CD4-positive, alpha-beta T cell treated with Interleukin-17A for 4 hours (primary cell): ENCODE measurements at regions not wholly inside any gene's neighbourhood (a gene's known extent, or its start where the extent isn't known, plus 50 kb on each side); places are given as distances from the start of the nearest gene placed in this dataset.

ENCODE experiments used
- DNase-seq: peaks from one replicate; pipeline ENCODE4 v3.0.0-alpha.2; 2020; ENCODE audit warnings: mixed read lengths

GRCh38 chr6:40973304-40973703 is 65.7 kb downstream of the UNC5CL start:
- DNase-seq: no peak

GRCh38 chr6:40972814-40973213 is 66.2 kb downstream of the UNC5CL start:
- no peak for DNase-seq

- DNase-seq: no peak
Observed at GRCh38 chr6:40972190-40972589, 66.8 kb downstream of the UNC5CL start.

GRCh38 chr6:40968620-40969164 is 70.3 kb downstream of the UNC5CL start:
- no peak for DNase-seq

GRCh38 chr6:40966860-40967259 is 72.2 kb downstream of the UNC5CL start:
- DNase-seq: no peak

- no peak for DNase-seq
Observed at GRCh38 chr6:40965046-40965445, 74.0 kb downstream of the UNC5CL start.

- no peak for DNase-seq
Observed at GRCh38 chr6:40963019-40963418, 76.0 kb downstream of the UNC5CL start.

- DNase-seq: no peak
Observed at GRCh38 chr6:40962241-40962640, 76.8 kb downstream of the UNC5CL start.

GRCh38 chr6:40961831-40962230 is 77.2 kb downstream of the UNC5CL start:
- no peak for DNase-seq

GRCh38 chr6:40960742-40961430 is 78.1 kb downstream of the UNC5CL start:
- DNase-seq: no peak

- no peak for DNase-seq
Observed at GRCh38 chr6:40959781-40960327, 79.2 kb downstream of the UNC5CL start.

GRCh38 chr6:40958738-40959137 is 80.3 kb downstream of the UNC5CL start:
- no peak for DNase-seq

- no peak for DNase-seq
Observed at GRCh38 chr6:40957616-40958492, 81.2 kb downstream of the UNC5CL start.

GRCh38 chr6:40956936-40957335 is 82.1 kb downstream of the UNC5CL start:
- DNase-seq: no peak

- DNase-seq: no peak
Observed at GRCh38 chr6:40955178-40955545, 83.9 kb downstream of the UNC5CL start.

GRCh38 chr6:40954446-40955177 is 84.4 kb downstream of the UNC5CL start:
- DNase-seq: no peak

GRCh38 chr6:40953486-40953885 is 85.5 kb downstream of the UNC5CL start:
- DNase-seq: no peak

GRCh38 chr6:40950986-40951698 is 87.9 kb downstream of the UNC5CL start:
- DNase-seq: no peak

- DNase-seq: no peak
Observed at GRCh38 chr6:40948570-40948969, 90.5 kb downstream of the UNC5CL start.

- DNase-seq: no peak
Observed at GRCh38 chr6:40947876-40948526, 91.0 kb downstream of the UNC5CL start.

- DNase-seq: no peak
Observed at GRCh38 chr6:40946738-40947301, 92.2 kb downstream of the UNC5CL start.
